HepG2 (cell line): ENCODE measurements at regions not wholly inside any gene's neighbourhood (a gene's known extent, or its start where the extent isn't known, plus 50 kb on each side); places are given as distances from the start of the nearest gene placed in this dataset.

Experiments used
- ATAC-seq: fragments of 200-7000 bp; cut with Tn5 transposase; 3 replicates; pipeline ENCODE4 v1.9.1; 2020; ENCODE audit warnings: mild to moderate bottlenecking, moderate library complexity
- BruUV-seq: library from RNA; stranded (reverse); fragments of 400-500 nt; replicated peaks from 2 replicates; lab custom pipeline; 2021; lab: Mats Ljungman, UMichigan
- CTCF ChIA-PET: fragments of 300-600 bp; formaldehyde crosslinking; extraction: SDS; loops from one replicate; lab custom pipeline; 2021; ENCODE audit warnings: low total read pairs, inconsistent platforms, low intra/inter-chr PET ratio; lab: Yijun Ruan, JAX
- POLR2A ChIA-PET: fragments of 350-600 bp; sonication (Branson Sonifier 250); formaldehyde crosslinking; loops from one replicate; lab custom pipeline; 2020; ENCODE audit warnings: antibody characterized with exemption, inconsistent platforms; lab: Yijun Ruan, JAX
- DNase-seq: peaks from one replicate; pipeline ENCODE4 v3.0.0-alpha.2; 2015; ENCODE audit warnings: low spot score
- FAIRE-seq: peaks from 3 replicates; lab custom pipeline; 2011; peaks lifted over from hg19 to GRCh38; lab: Jason Lieb, UNC
- H2AFZ ChIP-seq: one replicate; pipeline ENCODE4 v1.6.1; 2011; ENCODE audit warnings: low read length, inconsistent platforms
- H3K27ac ChIP-seq: fragments of 300-600 bp; 3 replicates; pipeline ENCODE4 v1.8.0; 2011; ENCODE audit warnings: mixed run types, mild to moderate bottlenecking, mixed read lengths, low read length, inconsistent platforms; ENCODE audit not compliant: insufficient read depth; ENCODE audit errors: extremely low read length
- H3K27me3 ChIP-seq, 2 experiments: fragments of 200-600 bp in 1 of 2; 2 replicates in 1 of 2; 3 replicates in 1 of 2; pipeline versions ENCODE4 v1.6.0 to v1.8.0; 2011; ENCODE audit warnings: low read length in 2 of 2, mild to moderate bottlenecking in 2 of 2, moderate library complexity in 2 of 2, inconsistent platforms in 1 of 2; ENCODE audit not compliant: insufficient read depth in 2 of 2, control insufficient read depth in 1 of 2
- H3K36me3 ChIP-seq, 2 experiments: fragments of 200-600 bp in 1 of 2; replicated peaks in 1 of 2; 2 replicates in 1 of 2; 3 replicates in 1 of 2; pipeline versions ENCODE4 v1.5.1 to v1.8.0; 2011; ENCODE audit warnings: low read length in 2 of 2, inconsistent platforms in 1 of 2; ENCODE audit not compliant: insufficient read depth in 2 of 2, control insufficient read depth in 1 of 2
- H3K4me1 ChIP-seq: 2 replicates; pipeline ENCODE4 v1.5.1; 2012; ENCODE audit warnings: low read length, inconsistent platforms; ENCODE audit not compliant: insufficient read depth
- H3K4me2 ChIP-seq: 2 replicates; pipeline ENCODE4 v1.6.0; 2011; ENCODE audit warnings: low read depth, low read length, inconsistent platforms
- H3K4me3 ChIP-seq, 3 experiments: fragments of 200-600 bp in 1 of 3; sonication (generic), shearing (Covaris generic) in 1 of 3; replicated peaks in 1 of 3; 2 replicates each; pipeline ENCODE4 v1.5.1; 2011 to 2016; ENCODE audit warnings: low read length in 3 of 3, inconsistent platforms in 2 of 3, low read depth in 2 of 3, mild to moderate bottlenecking in 2 of 3, control low read depth in 1 of 3, mixed read lengths in 1 of 3; ENCODE audit not compliant: insufficient read depth in 1 of 3
- H3K79me2 ChIP-seq: one replicate; pipeline ENCODE4 v1.6.1; 2011; ENCODE audit warnings: low read length, inconsistent platforms; ENCODE audit not compliant: insufficient read depth
- H3K9ac ChIP-seq: 2 replicates; pipeline ENCODE4 v1.6.0; 2011; ENCODE audit warnings: mild to moderate bottlenecking, low read depth, low read length, inconsistent platforms; ENCODE audit not compliant: insufficient read depth
- H3K9me3 ChIP-seq: 2 replicates; pipeline ENCODE4 v1.5.1; 2012; ENCODE audit warnings: mild to moderate bottlenecking, low read length
- H4K20me1 ChIP-seq: 2 replicates; pipeline ENCODE4 v1.6.0; 2011; ENCODE audit warnings: inconsistent platforms, mild to moderate bottlenecking, low read length, moderate library complexity; ENCODE audit not compliant: insufficient read depth
- HBP1 ChIP-seq: IDR thresholded peaks from 2 replicates; pipeline ENCODE4 v1.6.1; 2016; ENCODE audit warnings: low read depth, control low read depth
- HNRNPH1 ChIP-seq: fragments of 200-400 bp; formaldehyde crosslinking; optimal IDR thresholded peaks from 2 replicates; pipeline ENCODE3; 2017; ENCODE audit warnings: mild to moderate bottlenecking, low read depth, low read length
- IRF9 ChIP-seq: sonication (generic); formaldehyde crosslinking; IDR thresholded peaks from 2 replicates; pipeline ENCODE4 v1.8.0; 2022; ENCODE audit warnings: missing genetic modification reagents, mild to moderate bottlenecking, borderline replicate concordance
- MLX ChIP-seq: IDR thresholded peaks from 2 replicates; pipeline ENCODE4 v1.6.1; 2016
- MXI1 ChIP-seq: IDR thresholded peaks from 3 replicates; pipeline ENCODE4 v1.6.1; 2012; ENCODE audit warnings: low read depth, low read length, inconsistent platforms, borderline replicate concordance
- NR2F2 ChIP-seq: IDR thresholded peaks from 2 replicates; pipeline ENCODE4 v1.6.1; 2012; ENCODE audit warnings: low read depth, inconsistent platforms, borderline replicate concordance
- POGZ ChIP-seq: sonication (generic); formaldehyde crosslinking; IDR thresholded peaks from 2 replicates; pipeline ENCODE4 v1.4.0; 2020; ENCODE audit warnings: mild to moderate bottlenecking, missing genetic modification reagents
- PTBP1 ChIP-seq: fragments of 200-400 bp; formaldehyde crosslinking; IDR thresholded peaks from 2 replicates; pipeline ENCODE4 v1.6.1; 2018; ENCODE audit warnings: low read length, low read depth; ENCODE audit not compliant: poor library complexity, severe bottlenecking
- RBM39 ChIP-seq: fragments of 200-400 bp; formaldehyde crosslinking; IDR thresholded peaks from one replicate; pipeline ENCODE4 v1.6.1; 2018; ENCODE audit warnings: antibody characterized with exemption, mild to moderate bottlenecking, low read depth, low read length; ENCODE audit not compliant: poor library complexity, severe bottlenecking
- TOPORS ChIP-seq: sonication (generic); formaldehyde crosslinking; IDR thresholded peaks from 2 replicates; pipeline ENCODE4 v1.8.0; 2023; ENCODE audit warnings: mild to moderate bottlenecking, missing genetic modification reagents
- ZBTB20 ChIP-seq: sonication (generic); formaldehyde crosslinking; IDR thresholded peaks from 2 replicates; pipeline ENCODE4 v1.8.1; 2023; ENCODE audit warnings: missing genetic modification reagents, low read depth, mild to moderate bottlenecking, borderline replicate concordance
- ZBTB21 ChIP-seq: sonication (generic); formaldehyde crosslinking; IDR thresholded peaks from 2 replicates; pipeline ENCODE4 v1.4.0; 2020; ENCODE audit warnings: missing genetic modification reagents
- ZBTB33 ChIP-seq: sonication (generic); formaldehyde crosslinking; IDR thresholded peaks from 2 replicates; pipeline ENCODE4 v1.4.0; 2020; ENCODE audit warnings: missing genetic modification reagents
- ZBTB44 ChIP-seq: sonication (generic); formaldehyde crosslinking; IDR thresholded peaks from 2 replicates; pipeline ENCODE4 v1.4.0; 2020; ENCODE audit warnings: missing genetic modification reagents
- ZHX1 ChIP-seq: sonication (generic); formaldehyde crosslinking; IDR thresholded peaks from 2 replicates; pipeline ENCODE4 v1.8.1; 2022; ENCODE audit warnings: low read depth, mild to moderate bottlenecking, missing genetic modification reagents
- ZNF563 ChIP-seq: sonication (generic); formaldehyde crosslinking; IDR thresholded peaks from 2 replicates; pipeline ENCODE4 v1.8.0; 2022; ENCODE audit warnings: mild to moderate bottlenecking, moderate library complexity, missing genetic modification reagents
- WGBS: methylation state at CpG from one replicate; pipeline ENCODE4 v1.1.6; 2017; ENCODE audit warnings: low lambda C conversion rate; 5-methylcytosine and 5-hydroxymethylcytosine counted together
- in situ Hi-C: cut with HindIII; loops from 2 replicates; pipeline ENCODE4 v1.10.0; 2017; ENCODE audit warnings: low pct_unique_long_range_greater_than_20kb; ENCODE audit not compliant: extremely low pct_ligation_motif_present
- intact Hi-C: fragments of 100-400 bp; cut with micrococcal nuclease; formaldehyde crosslinking; loops from one replicate; pipeline ENCODE4 v1.10.0; 2022; ENCODE audit not compliant: unreplicated experiment

GRCh38 chr14:53810221-53810620 lies 146.4 kb downstream of the BMP4 start:
- Histone ChIP-seq H3K27me3 (no peaks in the 10 kb centered on the region), H3K79me2 (no peaks in the 10 kb centered on the region), H4K20me1 (no peaks in the 10 kb centered on the region), H3K4me1 (no peaks in the 10 kb centered on the region), H3K9me3 (no peaks in the 10 kb centered on the region), H3K4me3 (no peak overlapping the region), H3K27ac (no peak overlapping the region), H3K4me2 (no peak overlapping the region), H3K9ac (no peak overlapping the region), H2AFZ (no peak overlapping the region), H3K36me3 (no peaks in the 10 kb centered on the region)
- TF ChIP-seq ZBTB21 (no peak), HNRNPH1 (no peak), ZNF563 (CRISPR knock-in tag) (no peak), POGZ (CRISPR knock-in tag) (no peak), MLX (CRISPR knock-in tag) (no peak), ZBTB44 (no peak), MXI1 (no peak), ZBTB20 (CRISPR knock-in tag) (no peak), HBP1 (no peak), PTBP1 (no peak), IRF9 (CRISPR knock-in tag) (no peak), NR2F2 (no peak), TOPORS (CRISPR knock-in tag) (no peak), ZBTB33 (CRISPR knock-in tag) (no peak), RBM39 (no peak), ZHX1 (CRISPR knock-in tag) (no peak)
- intact Hi-C loops (no loop called here), in situ Hi-C loops (no loop called here)
- no peak for DNase-seq
- FAIRE-seq, result no peak
- ATAC-seq, result no peak
- no TSS peak for BruUV-seq
- WGBS, result 96% methylated on average over 7 of the region's 7 CpGs
- ChIA-PET POLR2A (no interaction called here), CTCF (no interaction called here)
